ENCODE measurements at regions not wholly inside any gene's neighbourhood (a gene's known extent, or its start where the extent isn't known, plus 50 kb on each side); places are given as distances from the start of the nearest gene placed in this dataset.
"Not testable (repeated sequence)": the region's sequence is repeated elsewhere in the genome, so short reads cannot be mapped to it uniquely, and the experiment has no call there.

DNA sequence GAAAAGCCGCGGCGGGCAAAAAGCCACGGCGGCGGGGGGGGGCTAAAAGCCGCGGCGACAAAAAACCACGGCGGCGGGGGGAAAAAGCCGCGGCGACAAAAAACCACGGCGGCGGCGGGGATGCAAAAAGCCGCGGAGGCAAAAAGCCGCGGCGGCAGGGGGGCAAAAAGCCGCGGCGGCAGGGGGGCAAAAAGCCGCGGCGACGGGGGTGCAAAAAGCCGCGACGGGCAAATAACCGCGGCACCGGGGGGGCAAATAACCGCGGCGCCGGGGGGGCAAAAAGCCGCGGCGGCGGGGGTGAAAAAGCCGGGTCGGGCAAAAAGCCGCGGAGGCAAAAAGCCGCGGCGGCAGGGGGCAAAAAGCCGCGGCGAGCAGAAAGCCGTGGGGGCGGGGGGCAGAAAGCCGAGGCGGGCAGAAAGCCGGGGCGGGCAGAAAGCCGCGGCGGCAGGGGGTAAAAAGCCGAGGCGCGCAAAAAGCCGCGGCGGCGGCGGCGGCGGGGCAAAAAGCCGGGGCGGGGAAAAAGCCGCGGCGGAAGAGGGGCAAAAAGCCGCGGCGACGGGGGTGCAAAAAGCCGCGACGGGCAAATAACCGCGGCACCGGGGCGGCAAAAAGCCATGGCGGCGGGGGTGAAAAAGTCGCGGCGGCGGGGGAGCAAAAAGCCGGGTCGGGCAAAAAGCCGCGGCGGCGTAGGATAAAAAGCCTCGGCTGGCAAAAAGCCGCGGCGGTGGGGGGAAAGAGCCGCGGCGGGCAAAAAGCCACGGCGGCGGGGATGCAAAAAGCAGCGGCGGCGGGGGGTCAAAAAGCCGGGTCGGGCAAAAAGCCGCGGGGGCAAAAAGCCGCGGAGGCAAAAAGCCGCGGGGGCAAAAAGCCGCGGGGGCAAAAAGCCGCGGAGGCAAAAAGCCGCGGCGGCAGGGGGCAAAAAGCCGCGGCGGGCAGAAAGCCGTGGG is 1632.4 kb downstream of the RPIA start:
- TF ChIP-seq EZH2 (IDR thresholded peaks at IDR 0.05), result peak; percentile 84
- not testable (repeated sequence) for TF ChIP-seq POLR2AphosphoS5 (IDR thresholded peaks at IDR 0.05; ENCODE audit: borderline replicate concordance, low read depth, low read length); FOXP2 (optimal IDR thresholded peaks at IDR 0.05; ENCODE audit: control extremely low read depth, extremely low read length, insufficient read depth)

Measured in SK-N-MC (cell line).